MM.1S (cell line): ENCODE measurements at regions not wholly inside any gene's neighbourhood (a gene's known extent, or its start where the extent isn't known, plus 50 kb on each side); places are given as distances from the start of the nearest gene placed in this dataset.

ENCODE experiments used
- DNase-seq: peaks from one replicate; pipeline ENCODE4 v3.0.0-alpha.2; 2015
- H2AFZ ChIP-seq: fragments of 300-600 bp; sonication (generic); 2 replicates; pipeline ENCODE4 v1.6.0; 2016; ENCODE audit warnings: antibody characterized with exemption, low read length
- H3F3A ChIP-seq: fragments of 300-600 bp; sonication (generic); 2 replicates; pipeline ENCODE4 v1.6.1; 2016; ENCODE audit warnings: mild to moderate bottlenecking, antibody characterized with exemption, low read length, moderate library complexity, mixed read lengths; ENCODE audit not compliant: insufficient read depth
- H3K27ac ChIP-seq: fragments of 300-600 bp; sonication (generic); 2 replicates; pipeline ENCODE4 v1.5.1; 2016; ENCODE audit warnings: mild to moderate bottlenecking, low read length
- H3K27me3 ChIP-seq: fragments of 300-600 bp; sonication (generic); replicated peaks from 2 replicates; pipeline ENCODE4 v1.6.0; 2016; ENCODE audit warnings: low read length; ENCODE audit not compliant: insufficient read depth
- H3K36me3 ChIP-seq: fragments of 300-600 bp; sonication (generic); replicated peaks from 2 replicates; pipeline ENCODE4 v1.6.1; 2016; ENCODE audit warnings: mild to moderate bottlenecking, low read length, mixed read lengths; ENCODE audit not compliant: insufficient read depth
- H3K4me1 ChIP-seq: fragments of 300-600 bp; sonication (generic); 2 replicates; pipeline ENCODE4 v1.6.1; 2016; ENCODE audit warnings: low read length, mixed read lengths
- H3K4me2 ChIP-seq: fragments of 300-600 bp; sonication (generic); 2 replicates; pipeline ENCODE4 v1.6.0; 2016; ENCODE audit warnings: low read depth, low read length
- H3K4me3 ChIP-seq: fragments of 300-600 bp; sonication (generic); 2 replicates; pipeline ENCODE4 v1.5.1; 2016; ENCODE audit warnings: low read length, mixed read lengths
- H3K79me2 ChIP-seq: fragments of 300-600 bp; sonication (generic); 2 replicates; pipeline ENCODE4 v1.6.1; 2016; ENCODE audit warnings: mixed run types, low read length, mixed read lengths
- H3K9ac ChIP-seq: fragments of 300-600 bp; sonication (generic); 2 replicates; pipeline ENCODE4 v1.6.1; 2016; ENCODE audit warnings: low read length, mixed read lengths
- H3K9me2 ChIP-seq: fragments of 300-600 bp; sonication (generic); replicated peaks from 2 replicates; pipeline ENCODE4 v1.6.1; 2016; ENCODE audit warnings: mild to moderate bottlenecking, low read length, mixed read lengths; ENCODE audit not compliant: insufficient read depth
- H3K9me3 ChIP-seq: fragments of 300-600 bp; sonication (generic); replicated peaks from 2 replicates; pipeline ENCODE4 v1.6.1; 2016; ENCODE audit warnings: mild to moderate bottlenecking, low read length, mixed read lengths; ENCODE audit not compliant: insufficient read depth
- H4K20me1 ChIP-seq: fragments of 300-600 bp; sonication (generic); 2 replicates; pipeline ENCODE4 v1.6.1; 2016; ENCODE audit warnings: mild to moderate bottlenecking, low read length, moderate library complexity, mixed read lengths; ENCODE audit not compliant: insufficient read depth
- CTCF ChIP-seq: fragments of 300-600 bp; sonication (generic); IDR thresholded peaks from 2 replicates; pipeline ENCODE4 v1.5.1; 2016; ENCODE audit warnings: antibody characterized with exemption, low read length, mixed read lengths
- EZH2 ChIP-seq: fragments of 300-600 bp; sonication (generic); optimal IDR thresholded peaks from 2 replicates; pipeline ENCODE3; 2017; ENCODE audit warnings: low read depth, mild to moderate bottlenecking, antibody characterized with exemption, low read length, mixed read lengths
- EZH2phosphoT487 ChIP-seq: fragments of 300-600 bp; sonication (generic); IDR thresholded peaks from 2 replicates; pipeline ENCODE4 v1.6.1; 2018; ENCODE audit warnings: antibody characterized with exemption, low read length

GRCh38 chr2:78029392-78029995, 507.3 kb upstream of the LRRTM4 start:
- Histone ChIP-seq H3K9ac (no peak overlapping the region), H3K9me3 (no peaks in the 10 kb centered on the region), H3K4me3 (no peak overlapping the region), H3K27ac (no peak overlapping the region), H3K36me3 (no peaks in the 10 kb centered on the region), H3F3A (no peaks in the 10 kb centered on the region), H3K27me3 (no peaks in the 10 kb centered on the region), H4K20me1 (no peaks in the 10 kb centered on the region), H2AFZ (no peak overlapping the region), H3K79me2 (no peaks in the 10 kb centered on the region), H3K4me2 (no peak overlapping the region), H3K9me2 (no peaks in the 10 kb centered on the region), H3K4me1 (no peaks in the 10 kb centered on the region)
- no peak for DNase-seq
- TF ChIP-seq EZH2 = no peak

- Histone ChIP-seq H3F3A (no peaks in the 10 kb centered on the region), H3K79me2 (no peaks in the 10 kb centered on the region), H3K9me3 (no peaks in the 10 kb centered on the region), H3K27me3 (no peaks in the 10 kb centered on the region), H3K4me2 (no peak overlapping the region), H3K36me3 (no peaks in the 10 kb centered on the region), H3K9ac (no peak overlapping the region), H3K4me1 (no peaks in the 10 kb centered on the region), H2AFZ (no peak overlapping the region), H3K27ac (no peak overlapping the region), H3K9me2 (no peaks in the 10 kb centered on the region), H4K20me1 (no peaks in the 10 kb centered on the region), H3K4me3 (no peak overlapping the region)
- DNase-seq = no peak
- no peak for TF ChIP-seq EZH2phosphoT487
- TF ChIP-seq EZH2 = no peak
- TF ChIP-seq CTCF = no peak
Observed at GRCh38 chr2:78034706-78035105, 512.5 kb upstream of the LRRTM4 start.

GRCh38 chr2:78035804-78036203, 513.6 kb upstream of the LRRTM4 start:
- H3F3A ChIP-seq = no peaks in the 10 kb centered on the region
- no peaks in the 10 kb centered on the region for H3K36me3 ChIP-seq
- no peaks in the 10 kb centered on the region for H3K4me1 ChIP-seq
- no peaks in the 10 kb centered on the region for H3K27me3 ChIP-seq
- no peaks in the 10 kb centered on the region for H3K9me2 ChIP-seq
- TF ChIP-seq EZH2phosphoT487 = no peak
- TF ChIP-seq EZH2 = no peak
- TF ChIP-seq CTCF = no peak
- no peak overlapping the region for H2AFZ ChIP-seq
- H4K20me1 ChIP-seq = no peaks in the 10 kb centered on the region
- no peaks in the 10 kb centered on the region for H3K9me3 ChIP-seq
- no peaks in the 10 kb centered on the region for H3K79me2 ChIP-seq
- H3K9ac ChIP-seq = no peak overlapping the region
- H3K4me2 ChIP-seq = no peak overlapping the region
- no peak for DNase-seq
- no peak overlapping the region for H3K27ac ChIP-seq
- no peak overlapping the region for H3K4me3 ChIP-seq

DNA sequence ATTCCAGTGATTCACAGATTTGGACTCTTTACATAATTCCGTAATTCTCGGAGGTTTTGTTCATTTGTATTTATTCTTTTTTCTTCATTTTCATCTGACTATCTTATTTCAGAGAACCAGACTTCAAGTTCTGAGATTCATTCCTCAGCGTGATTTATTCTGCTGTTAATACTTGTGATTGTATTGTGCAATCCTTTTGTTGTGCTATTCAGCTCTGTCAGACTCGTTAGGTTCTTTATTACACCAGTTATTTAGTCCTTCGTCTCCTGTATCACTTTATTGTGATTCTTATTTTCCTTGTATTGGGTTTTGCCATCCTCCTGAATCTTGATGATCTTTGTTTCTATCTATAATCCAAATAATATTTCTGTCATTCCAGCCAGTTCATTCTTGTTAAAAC, 529.3 kb upstream of the LRRTM4 start:
- H3K4me1 ChIP-seq = no peaks in the 10 kb centered on the region
- H3F3A ChIP-seq = no peaks in the 10 kb centered on the region
- no peak overlapping the region for H3K27ac ChIP-seq
- DNase-seq = no peak
- H3K36me3 ChIP-seq = no peaks in the 10 kb centered on the region
- H4K20me1 ChIP-seq = no peaks in the 10 kb centered on the region
- H3K79me2 ChIP-seq = no peaks in the 10 kb centered on the region
- no peak overlapping the region for H3K4me3 ChIP-seq
- H3K9ac ChIP-seq = no peak overlapping the region
- H3K9me3 ChIP-seq = no peaks in the 10 kb centered on the region
- no peak overlapping the region for H3K4me2 ChIP-seq
- no peak overlapping the region for H2AFZ ChIP-seq
- no peaks in the 10 kb centered on the region for H3K27me3 ChIP-seq
- TF ChIP-seq EZH2 (no peak), EZH2phosphoT487 (no peak), CTCF (no peak)
- H3K9me2 ChIP-seq = no peaks in the 10 kb centered on the region
